ENCODE measurements at regions not wholly inside any gene's neighbourhood (a gene's known extent, or its start where the extent isn't known, plus 50 kb on each side); places are given as distances from the start of the nearest gene placed in this dataset.

- no peak for DNase-seq (ENCODE audit: low read depth, low spot score)
These were observed 56.3 kb upstream of the LNX1 start for GRCh38 chr4:53647547-53647946.

DNA sequence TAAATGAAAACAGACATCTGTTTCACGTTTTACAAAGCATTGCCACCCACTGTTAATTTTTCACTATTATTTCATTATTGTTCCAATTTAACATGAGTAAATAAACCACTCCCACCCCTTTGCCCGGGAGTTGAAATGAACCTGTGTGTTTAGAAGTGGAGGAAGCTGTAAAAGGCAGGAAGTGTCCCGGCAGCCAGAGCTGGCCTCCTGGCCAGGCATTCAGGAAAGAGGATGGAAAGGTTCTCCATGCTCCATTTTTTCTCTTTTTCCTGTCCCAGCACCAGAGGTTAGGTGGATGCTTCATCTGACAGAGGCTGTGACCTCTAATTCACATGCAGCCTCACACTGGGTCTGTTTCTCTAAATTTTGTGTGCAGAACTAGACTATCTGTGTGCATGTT is 55.5 kb upstream of the LNX1 start:
- DNase-seq (ENCODE audit: low read depth, low spot score) = no peak

DNA sequence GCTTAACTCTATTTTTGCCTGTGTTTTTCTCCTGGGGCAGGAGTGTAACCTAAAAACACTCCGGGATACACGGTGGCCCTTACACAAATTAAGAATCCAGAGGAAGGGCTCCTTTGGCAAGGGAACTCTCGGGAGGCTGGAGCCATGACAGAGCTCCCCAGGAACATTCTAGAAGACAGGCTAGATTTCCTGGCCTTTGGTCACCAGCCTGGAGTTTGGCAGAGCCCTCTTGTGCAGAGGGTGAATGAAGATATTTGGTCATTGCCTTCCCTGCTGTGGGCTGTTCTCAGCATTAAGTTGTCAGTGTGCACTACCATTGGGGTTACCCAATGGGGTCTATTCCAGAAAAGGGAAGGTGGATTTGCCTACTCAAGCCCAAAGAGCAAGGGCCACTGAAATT is 53.8 kb upstream of the LNX1 start:
- DNase-seq (ENCODE audit: low read depth, low spot score) = no peak

DNA sequence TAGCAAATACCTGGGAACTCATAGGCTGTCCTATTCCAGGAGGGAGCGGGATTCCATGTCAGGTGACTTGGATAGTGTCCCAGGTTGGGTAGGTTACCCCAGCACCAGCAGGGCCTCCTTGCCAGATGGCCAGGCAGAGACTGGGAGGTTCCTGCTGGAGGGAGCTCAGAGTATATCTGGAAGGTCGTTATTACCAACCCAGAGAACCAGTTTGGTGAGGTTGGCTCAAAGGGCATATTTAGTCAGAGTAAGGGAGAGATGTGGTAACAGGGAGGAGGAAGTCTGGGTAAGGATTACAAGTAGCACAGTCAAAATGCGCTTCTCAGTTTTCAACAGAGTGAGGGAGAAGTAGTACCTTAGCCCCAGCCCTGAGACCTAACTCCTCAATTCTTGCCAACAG is 53.3 kb upstream of the LNX1 start:
- DNase-seq (ENCODE audit: low read depth, low spot score) = no peak

Data from pulmonary artery endothelial cell (primary cell).